Right atrium auricular region (tissue), 2 donors: ENCODE measurements at regions not wholly inside any gene's neighbourhood (a gene's known extent, or its start where the extent isn't known, plus 50 kb on each side); places are given as distances from the start of the nearest gene placed in this dataset.

ENCODE experiments used
- DNase-seq: peaks from one replicate; pipeline ENCODE4 v3.0.0-alpha.2; 2019; ENCODE audit warnings: low spot score
- H3K27ac ChIP-seq, 2 donors: fragments of 200-600 bp; sonication (generic); 1 replicate in 1 of 2; 2 replicates in 1 of 2; pipeline ENCODE4 v1.5.1; 2016 to 2019
- H3K27me3 ChIP-seq, 2 donors: fragments of 200-600 bp; sonication (generic); one replicate each; pipeline versions ENCODE4 v1.5.1 to v1.6.0; 2017 to 2019
- H3K36me3 ChIP-seq: fragments of 200-600 bp; sonication (generic); one replicate; pipeline ENCODE4 v1.5.1; 2016
- H3K4me1 ChIP-seq, 2 donors: fragments of 200-600 bp; sonication (generic); one replicate each; pipeline versions ENCODE4 v1.5.1 to v1.6.0; 2017 to 2019
- H3K4me3 ChIP-seq, 2 donors: fragments of 200-600 bp; sonication (generic); 1 replicate in 1 of 2; 2 replicates in 1 of 2; pipeline ENCODE4 v1.5.1; 2017 to 2019; ENCODE audit warnings: mild to moderate bottlenecking in 1 of 2, moderate library complexity in 1 of 2
- H3K9me3 ChIP-seq, 2 donors: fragments of 200-600 bp; sonication (generic); one replicate each; pipeline ENCODE4 v1.5.1; 2019
- CTCF ChIP-seq, 2 donors: fragments of 200-600 bp; sonication (generic); IDR thresholded peaks; one replicate each; pipeline ENCODE4 v1.5.1; 2019; ENCODE audit warnings: antibody characterized with exemption in 2 of 2
- microRNA-seq, 2 donors: library from miRNA; unstranded; fragments of <30 nt; microRNA quantifications; one replicate each; pipeline ENCODE4, GENCODE V29; 2016 to 2017; ENCODE audit warnings: borderline number of aligned reads in 2 of 2, borderline replicate concordance in 1 of 2

- H3K27ac ChIP-seq = no peak overlapping the region
- H3K36me3 ChIP-seq = no peaks in the 10 kb centered on the region
- H3K4me3 ChIP-seq = no peak overlapping the region
- no peaks in the 10 kb centered on the region for H3K4me1 ChIP-seq
- peaks cover 0 to 10% of the 10 kb centered on the region in 2 donors for H3K9me3 ChIP-seq
- no peak for TF ChIP-seq CTCF (IDR thresholded peaks at IDR 0.05)
- H3K27me3 ChIP-seq = no peaks in the 10 kb centered on the region
- DNase-seq = no peak
These were observed 49.9 kb upstream of the IL12A start for GRCh38 chr3:159938714-159939113.

Small RNA genes in the stretch of these regions (microRNA-seq; reads per million reads assigned to microRNA genes)
- gene MIR3919 = 0 reads per million in 2 donors
